GM12892 (cell line): ENCODE measurements at regions not wholly inside any gene's neighbourhood (a gene's known extent, or its start where the extent isn't known, plus 50 kb on each side); places are given as distances from the start of the nearest gene placed in this dataset.

Experiments
- POLR2A ChIP-seq: IDR thresholded peaks from 2 replicates; pipeline ENCODE4 v1.6.1; 2011; ENCODE audit warnings: low read depth, low read length, control low read depth
- POLR2AphosphoS5 ChIP-seq: IDR thresholded peaks from 2 replicates; pipeline ENCODE4 v1.6.1; 2011; ENCODE audit warnings: low read depth, low read length, control low read depth
- TAF1 ChIP-seq: IDR thresholded peaks from 2 replicates; pipeline ENCODE4 v1.6.1; 2011; ENCODE audit warnings: low read depth, mild to moderate bottlenecking, control low read depth, low read length, borderline replicate concordance

DNA sequence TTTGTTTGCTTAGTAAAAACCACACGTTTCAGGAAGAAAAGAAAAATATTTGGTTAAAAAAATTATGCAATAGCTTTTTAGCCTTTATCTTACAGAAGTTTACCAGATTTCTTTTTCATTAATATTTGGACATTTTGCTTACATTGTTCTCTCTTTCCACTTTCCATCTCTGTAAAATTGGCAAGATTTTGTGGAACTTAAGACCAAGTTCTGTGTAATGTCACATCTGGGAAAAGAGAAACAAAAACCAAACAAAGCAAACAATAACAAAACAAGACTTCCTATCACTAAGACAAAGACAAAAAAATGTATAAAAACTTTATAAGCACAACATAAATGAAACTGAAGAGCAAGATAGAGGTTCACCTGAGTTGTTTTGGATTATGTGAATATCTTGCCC lies 1392.1 kb upstream of the CELF4 start:
- no peak for TF ChIP-seq POLR2AphosphoS5
- TF ChIP-seq POLR2A, result no peak
- no peak for TF ChIP-seq TAF1
